WI38 (cell line): ENCODE measurements at regions not wholly inside any gene's neighbourhood (a gene's known extent, or its start where the extent isn't known, plus 50 kb on each side); places are given as distances from the start of the nearest gene placed in this dataset.

ENCODE experiments used
- H3K4me3 ChIP-seq: 2 replicates; pipeline ENCODE4 v1.5.1; 2011; ENCODE audit warnings: low read depth, mild to moderate bottlenecking, control low read depth, low read length
- TF ChIP-seq, protein P1 (sequence below): IDR thresholded peaks from 2 replicates; pipeline ENCODE4 v1.5.1; 2012; ENCODE audit warnings: low read depth, mild to moderate bottlenecking, control low read depth, low read length

DNA sequence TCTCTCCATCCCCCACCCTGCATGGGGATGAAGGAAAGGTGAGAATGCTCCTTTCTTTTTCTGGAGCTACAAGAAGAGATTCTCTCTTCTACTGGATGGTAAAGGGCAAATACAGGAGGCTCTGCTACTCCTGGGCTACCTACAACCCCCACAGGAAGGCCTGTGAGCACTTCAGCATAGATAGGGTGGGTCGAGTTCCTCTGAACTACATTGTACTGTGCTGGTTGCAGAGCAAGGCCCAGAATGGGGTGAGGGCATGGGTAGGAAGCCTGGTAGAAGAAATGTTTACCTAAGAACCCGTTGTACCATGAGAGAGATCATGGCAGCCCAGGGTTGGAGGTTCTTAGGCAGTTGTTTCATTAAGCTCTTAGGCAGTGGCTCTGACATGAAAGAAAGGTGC, 510.4 kb downstream of the MID1IP1 start:
- TF ChIP-seq, protein P1, sequence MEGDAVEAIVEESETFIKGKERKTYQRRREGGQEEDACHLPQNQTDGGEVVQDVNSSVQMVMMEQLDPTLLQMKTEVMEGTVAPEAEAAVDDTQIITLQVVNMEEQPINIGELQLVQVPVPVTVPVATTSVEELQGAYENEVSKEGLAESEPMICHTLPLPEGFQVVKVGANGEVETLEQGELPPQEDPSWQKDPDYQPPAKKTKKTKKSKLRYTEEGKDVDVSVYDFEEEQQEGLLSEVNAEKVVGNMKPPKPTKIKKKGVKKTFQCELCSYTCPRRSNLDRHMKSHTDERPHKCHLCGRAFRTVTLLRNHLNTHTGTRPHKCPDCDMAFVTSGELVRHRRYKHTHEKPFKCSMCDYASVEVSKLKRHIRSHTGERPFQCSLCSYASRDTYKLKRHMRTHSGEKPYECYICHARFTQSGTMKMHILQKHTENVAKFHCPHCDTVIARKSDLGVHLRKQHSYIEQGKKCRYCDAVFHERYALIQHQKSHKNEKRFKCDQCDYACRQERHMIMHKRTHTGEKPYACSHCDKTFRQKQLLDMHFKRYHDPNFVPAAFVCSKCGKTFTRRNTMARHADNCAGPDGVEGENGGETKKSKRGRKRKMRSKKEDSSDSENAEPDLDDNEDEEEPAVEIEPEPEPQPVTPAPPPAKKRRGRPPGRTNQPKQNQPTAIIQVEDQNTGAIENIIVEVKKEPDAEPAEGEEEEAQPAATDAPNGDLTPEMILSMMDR = no peak
- no peak overlapping the region for H3K4me3 ChIP-seq

DNA sequence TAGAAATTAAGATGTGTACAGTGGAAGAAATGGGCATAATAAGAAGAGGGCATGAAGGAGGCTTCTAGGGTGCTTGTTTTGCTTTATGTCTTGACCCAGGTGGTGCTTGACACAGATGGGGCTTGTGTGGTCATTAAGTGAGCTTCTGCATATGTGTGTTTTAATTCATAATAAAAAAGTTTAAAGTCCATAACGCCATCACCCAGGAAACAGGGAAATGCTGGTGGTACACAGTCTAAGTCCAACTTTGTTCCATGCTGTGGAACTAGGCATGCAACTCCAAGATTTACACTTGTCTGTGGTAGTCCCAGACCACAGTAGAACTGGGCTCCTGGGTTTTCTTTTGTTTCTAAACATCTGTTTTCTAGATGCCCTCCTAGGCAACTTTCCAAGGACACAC, 511.9 kb downstream of the MID1IP1 start:
- no peak overlapping the region for H3K4me3 ChIP-seq
- TF ChIP-seq, protein P1 = no peak

DNA sequence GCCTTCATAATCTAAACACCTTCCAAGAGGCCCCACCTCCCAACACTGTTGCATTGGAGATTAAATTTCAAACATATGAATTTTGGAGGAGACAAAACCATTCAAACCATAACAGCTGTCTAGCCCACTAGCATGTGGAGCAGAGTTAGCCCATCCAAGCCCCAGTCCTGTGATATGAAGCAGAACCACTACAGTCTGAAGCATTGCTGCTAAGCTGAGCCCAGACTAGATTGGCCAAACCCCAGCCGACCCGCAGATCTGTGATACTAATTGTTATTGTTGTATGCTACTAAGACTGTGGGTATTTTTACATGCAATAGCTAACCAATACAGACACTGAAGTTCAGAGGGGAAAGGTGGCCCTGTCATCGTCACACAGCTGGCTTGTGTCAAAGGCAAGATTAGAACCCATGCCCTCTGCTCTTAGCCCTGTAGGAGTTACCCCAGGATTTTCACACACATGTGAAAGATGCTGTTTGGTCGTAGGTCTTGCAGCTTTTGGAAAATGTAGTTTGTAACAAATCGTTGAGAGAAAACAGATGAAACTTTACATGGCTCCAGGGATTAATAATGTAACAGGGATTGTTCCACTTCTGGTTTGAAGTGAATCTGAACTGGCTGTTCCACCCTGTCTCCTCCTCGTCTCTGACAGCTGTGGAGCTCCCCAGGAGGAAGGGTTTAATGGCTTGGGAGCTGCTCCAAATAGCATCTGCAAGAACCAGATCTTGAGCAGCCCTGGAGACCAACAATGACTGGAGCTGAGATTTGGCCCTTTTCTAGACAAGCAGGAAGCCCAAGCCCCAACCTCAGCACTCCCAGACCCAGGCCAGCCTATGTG, 517.5 kb downstream of the MID1IP1 start:
- TF ChIP-seq, protein P1 = no peak
- no peak overlapping the region for H3K4me3 ChIP-seq

DNA sequence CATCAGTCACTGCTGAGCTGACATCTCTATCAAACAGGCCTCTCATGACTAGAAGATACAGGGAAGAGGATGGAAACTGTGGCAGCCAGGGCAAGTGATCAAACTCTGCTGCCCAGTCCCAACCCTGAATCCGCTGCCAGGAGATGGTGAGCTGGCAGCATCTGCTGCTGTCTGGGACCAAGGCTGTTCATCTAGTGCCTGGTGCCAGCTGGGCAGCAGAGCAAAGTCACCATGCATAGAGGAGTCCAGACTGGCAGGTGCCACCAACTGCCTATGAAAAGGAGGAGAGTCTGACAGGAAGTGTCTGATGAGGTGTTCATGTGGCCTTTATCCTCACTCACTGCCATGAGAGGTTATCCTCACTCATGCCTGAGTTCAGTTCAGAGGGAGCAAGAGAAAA, 518.9 kb downstream of the MID1IP1 start:
- TF ChIP-seq, protein P1 = no peak

DNA sequence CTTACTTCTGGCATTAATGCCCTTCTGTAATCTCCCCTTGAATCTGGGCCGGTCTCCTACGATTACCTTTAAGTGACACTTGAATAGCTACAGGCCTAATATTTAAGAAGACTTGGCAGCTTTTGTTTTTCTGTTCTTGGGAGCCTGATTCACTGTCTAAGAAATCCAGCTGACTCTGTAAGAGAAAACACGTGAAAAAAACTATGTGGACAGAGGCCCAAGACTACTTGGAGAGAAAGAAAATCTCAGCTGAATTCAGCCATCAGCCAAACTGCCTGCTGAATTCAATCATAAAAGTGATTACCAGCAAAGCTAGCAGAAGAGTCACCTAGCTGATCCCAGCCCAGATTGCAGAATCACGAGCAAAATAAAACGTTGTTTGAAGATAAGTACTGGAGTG, 521.2 kb downstream of the MID1IP1 start:
- no peak overlapping the region for H3K4me3 ChIP-seq
- TF ChIP-seq, protein P1 = no peak

More for the DNA sequence above, 518.9 kb downstream of the MID1IP1 start:
- H3K4me3 ChIP-seq = no peak overlapping the region

DNA sequence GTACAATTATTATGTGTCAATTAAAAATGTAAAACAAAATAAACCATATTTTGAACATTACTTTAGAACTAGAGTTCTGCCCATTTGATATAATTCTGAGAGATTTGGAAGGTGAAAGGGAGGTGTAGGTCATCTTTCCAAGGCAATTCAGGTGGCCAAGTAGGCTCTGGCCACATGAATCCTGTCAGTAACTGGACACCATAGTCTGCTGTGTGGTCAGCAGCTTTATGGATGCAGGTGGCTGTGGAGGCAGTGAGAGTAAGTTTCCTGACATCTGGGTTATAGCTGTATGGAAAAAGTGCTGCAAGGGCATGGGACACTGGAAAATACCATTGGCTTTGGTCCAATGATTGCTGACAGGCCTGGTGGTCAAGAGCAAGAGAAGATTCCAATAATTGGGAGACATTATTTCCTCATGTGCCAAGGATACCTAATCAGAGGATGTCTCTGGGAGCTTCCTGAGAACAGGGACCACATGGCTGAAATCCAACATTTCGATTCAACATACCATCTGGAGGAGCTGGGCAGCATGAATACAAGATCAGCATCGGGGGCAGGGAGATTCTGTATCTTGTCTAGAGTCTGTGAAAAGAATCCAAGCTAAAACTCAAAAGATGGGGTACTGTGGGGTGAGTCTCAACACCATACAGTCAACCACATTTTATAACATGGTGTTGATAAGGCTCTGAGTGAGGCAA, 523.1 kb downstream of the MID1IP1 start:
- no peak overlapping the region for H3K4me3 ChIP-seq
- TF ChIP-seq, protein P1 = no peak

DNA sequence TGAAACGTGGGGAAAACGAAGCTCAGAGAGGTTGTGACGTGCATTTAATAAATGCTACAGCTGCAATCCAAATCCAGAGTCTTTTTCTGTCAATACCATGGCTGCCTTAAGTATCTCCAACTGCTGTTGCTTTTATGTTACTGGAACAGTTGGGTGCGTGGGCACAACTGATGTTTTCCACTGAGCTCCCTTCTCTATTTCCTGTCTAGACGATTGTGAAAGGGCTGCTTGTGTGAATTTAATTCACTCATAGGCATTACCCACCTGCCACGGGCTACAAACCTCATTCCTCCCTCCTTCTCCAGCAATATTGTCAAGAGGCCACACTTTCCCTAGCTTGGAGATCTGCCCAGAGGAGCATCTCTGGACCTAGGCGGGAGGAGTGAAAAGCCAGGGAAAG, 526.0 kb downstream of the MID1IP1 start:
- H3K4me3 ChIP-seq = no peak overlapping the region
- TF ChIP-seq, protein P1 = no peak
